Muscle of leg (tissue), 3 donors: ENCODE measurements at regions not wholly inside any gene's neighbourhood (a gene's known extent, or its start where the extent isn't known, plus 50 kb on each side); places are given as distances from the start of the nearest gene placed in this dataset.
"Not testable (repeated sequence)": the region's sequence is repeated elsewhere in the genome, so short reads cannot be mapped to it uniquely, and the experiment has no call there.

Experiments
- DNase-seq: peaks from one replicate; pipeline ENCODE4 v3.0.0; 2013
- H3K27ac ChIP-seq: one replicate; pipeline ENCODE4 v1.5.1; 2013; ENCODE audit warnings: mild to moderate bottlenecking, low read length, control low read depth
- H3K27me3 ChIP-seq: one replicate; pipeline ENCODE4 v1.6.1; 2013; ENCODE audit warnings: low read length; ENCODE audit not compliant: control insufficient read depth, insufficient read depth
- H3K36me3 ChIP-seq: one replicate; pipeline ENCODE4 v1.6.1; 2013; ENCODE audit warnings: low read length; ENCODE audit not compliant: control insufficient read depth, insufficient read depth
- H3K4me1 ChIP-seq: one replicate; pipeline ENCODE4 v1.6.1; 2013; ENCODE audit warnings: low read length; ENCODE audit not compliant: control insufficient read depth, insufficient read depth
- H3K4me3 ChIP-seq: one replicate; pipeline ENCODE4 v1.5.1; 2013; ENCODE audit warnings: low read length, control low read depth
- H3K9me3 ChIP-seq: replicated peaks from 2 replicates; pipeline ENCODE4 v1.6.1; 2013; ENCODE audit warnings: low read depth, low read length; ENCODE audit not compliant: control insufficient read depth
- WGBS: methylation state at CpG from one replicate; pipeline ENCODE4 v1.1.5; 2013; ENCODE audit warnings: missing lambda C conversion rate; ENCODE audit not compliant: insufficient coverage; 5-methylcytosine and 5-hydroxymethylcytosine counted together

DNA sequence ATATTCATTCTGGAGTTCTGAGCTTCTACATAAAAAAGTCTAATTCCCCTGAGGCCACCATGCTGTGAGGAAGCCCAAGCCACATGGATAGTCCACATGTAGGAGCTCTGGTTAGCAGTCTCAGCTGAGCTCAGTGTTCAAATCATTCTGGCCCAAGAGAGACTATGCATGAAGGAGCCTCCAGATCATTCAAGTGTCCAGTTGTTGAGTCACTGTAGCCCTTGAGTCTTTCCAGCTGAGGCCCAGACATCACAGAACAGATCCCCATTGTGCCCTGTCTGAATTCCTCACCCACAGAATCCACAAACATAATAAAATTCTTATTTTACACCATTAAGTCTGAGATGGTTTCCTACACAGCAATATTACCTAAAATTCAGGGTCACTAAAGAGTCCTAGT is 107.0 kb upstream of the NGF start:
- DNase-seq, result no peak
- no peak overlapping the region for H3K27ac ChIP-seq

DNA sequence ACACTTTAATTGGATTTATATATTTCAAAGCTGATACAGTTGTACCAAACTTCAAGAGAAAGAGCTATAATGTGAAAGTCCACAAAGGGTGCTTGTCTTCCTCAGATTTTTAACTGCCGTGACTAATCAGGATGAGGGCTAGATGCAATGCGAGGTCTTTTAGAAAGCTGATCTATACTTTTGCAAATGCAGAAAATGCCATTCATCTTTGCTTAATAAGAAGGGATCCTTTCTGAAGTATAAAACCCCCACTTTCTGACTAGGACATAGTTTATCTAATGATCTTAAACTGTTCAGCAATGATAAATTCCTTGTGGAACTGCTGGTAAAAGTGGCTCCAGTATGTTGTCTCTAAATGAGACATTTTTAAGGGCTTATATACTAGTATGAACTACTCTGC is 102.7 kb upstream of the NGF start:
- Histone ChIP-seq H3K4me3 (no peak overlapping the region), H3K36me3 (no peaks in the 10 kb centered on the region), H3K27ac (no peak overlapping the region), H3K4me1 (no peaks in the 10 kb centered on the region), H3K9me3 (no peaks in the 10 kb centered on the region), H3K27me3 (no peaks in the 10 kb centered on the region)
- 63% methylated on average over 2 of the region's 2 CpGs for WGBS
- no peak for DNase-seq

More for the DNA sequence above, 107.0 kb upstream of the NGF start:
- Histone ChIP-seq H3K4me3 (no peak overlapping the region), H3K36me3 (no peaks in the 10 kb centered on the region), H3K27me3 (no peaks in the 10 kb centered on the region), H3K4me1 (no peaks in the 10 kb centered on the region), H3K9me3 (no peaks in the 10 kb centered on the region)

GRCh38 chr1:115439520-115439919 is 101.5 kb upstream of the NGF start:
- not testable (repeated sequence) for DNase-seq, H3K36me3 ChIP-seq

DNA sequence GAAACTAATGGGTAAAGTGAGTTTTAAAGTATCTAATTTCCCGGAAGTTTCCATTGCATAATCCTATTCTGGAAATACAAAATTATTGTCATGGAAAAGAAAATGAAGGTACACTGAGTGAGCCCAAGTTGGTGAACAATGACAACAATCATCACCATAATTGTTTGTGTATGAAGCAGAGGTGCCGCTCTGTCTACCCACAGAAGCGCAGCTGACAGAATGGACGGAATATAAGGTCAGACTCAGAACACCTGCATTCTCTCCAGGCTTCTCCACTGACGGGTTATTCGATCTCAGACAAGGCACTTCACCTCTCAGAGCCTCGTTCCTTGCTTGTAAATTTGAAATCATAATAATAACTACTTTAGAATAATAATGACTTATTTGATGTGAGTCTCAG is 99.1 kb upstream of the NGF start:
- Histone ChIP-seq H3K4me3 (no peak overlapping the region), H3K9me3 (no peaks in the 10 kb centered on the region), H3K27me3 (no peaks in the 10 kb centered on the region), H3K36me3 (no peaks in the 10 kb centered on the region), H3K27ac (no peak overlapping the region), H3K4me1 (no peaks in the 10 kb centered on the region)
- no peak for DNase-seq
- no CpG with 5 or more reads among the region's 7 CpGs for WGBS

More at GRCh38 chr1:115439520-115439919, 101.5 kb upstream of the NGF start:
- H3K4me1 ChIP-seq, H3K27me3 ChIP-seq, H3K27ac ChIP-seq, H3K9me3 ChIP-seq, H3K4me3 ChIP-seq: not testable (repeated sequence)
- WGBS, result no CpG with 5 or more reads among the region's 3 CpGs

DNA sequence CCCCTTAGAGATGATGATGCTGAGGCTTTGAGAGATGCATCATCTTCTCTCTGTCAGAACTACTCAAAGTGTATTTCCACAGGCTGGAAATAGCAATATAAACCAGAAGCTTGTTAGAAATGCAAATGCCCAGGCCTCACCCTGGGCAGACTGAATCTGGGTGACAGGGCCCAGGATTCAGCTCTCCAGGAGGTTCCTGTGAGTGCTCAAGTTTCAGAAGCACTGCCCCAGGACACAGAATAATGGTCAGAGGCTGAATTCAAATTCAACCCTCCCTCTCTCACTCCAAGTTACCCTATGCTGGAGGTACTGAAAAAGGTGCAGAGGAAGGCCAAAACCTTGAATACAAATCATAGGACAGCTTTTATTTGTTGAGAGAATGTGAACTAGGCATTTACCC is 98.5 kb upstream of the NGF start:
- Histone ChIP-seq H3K27me3 (no peaks in the 10 kb centered on the region), H3K4me3 (no peak overlapping the region), H3K4me1 (no peaks in the 10 kb centered on the region), H3K36me3 (no peaks in the 10 kb centered on the region), H3K9me3 (no peaks in the 10 kb centered on the region), H3K27ac (no peak overlapping the region)
- no peak for DNase-seq

DNA sequence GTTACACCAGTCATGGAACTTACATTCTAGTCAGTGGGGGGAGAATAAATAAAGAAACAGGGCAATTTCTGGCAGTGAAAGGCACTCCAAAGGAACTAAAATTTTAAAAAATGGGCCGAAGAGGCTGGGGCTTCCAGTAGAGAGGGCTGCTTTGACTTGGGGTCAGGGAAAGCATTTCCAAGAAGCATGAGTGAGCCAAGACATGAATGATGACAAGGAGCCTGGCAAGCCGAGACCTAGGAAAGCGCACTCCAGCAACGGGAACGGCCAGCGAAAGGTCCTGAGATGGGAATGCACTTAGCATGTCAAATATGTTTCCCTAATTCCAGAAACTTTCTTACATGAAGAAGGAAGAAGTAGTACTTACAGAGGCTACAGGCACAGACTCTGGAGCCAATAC is 95.4 kb upstream of the NGF start:
- peak; percentile 35 for DNase-seq
- Histone ChIP-seq H3K27ac (no peak overlapping the region), H3K36me3 (no peaks in the 10 kb centered on the region), H3K27me3 (no peaks in the 10 kb centered on the region), H3K4me1 (no peaks in the 10 kb centered on the region), H3K9me3 (no peaks in the 10 kb centered on the region), H3K4me3 (no peak overlapping the region)
- WGBS, result 50% methylated on average over 1 of the region's 6 CpGs

DNA sequence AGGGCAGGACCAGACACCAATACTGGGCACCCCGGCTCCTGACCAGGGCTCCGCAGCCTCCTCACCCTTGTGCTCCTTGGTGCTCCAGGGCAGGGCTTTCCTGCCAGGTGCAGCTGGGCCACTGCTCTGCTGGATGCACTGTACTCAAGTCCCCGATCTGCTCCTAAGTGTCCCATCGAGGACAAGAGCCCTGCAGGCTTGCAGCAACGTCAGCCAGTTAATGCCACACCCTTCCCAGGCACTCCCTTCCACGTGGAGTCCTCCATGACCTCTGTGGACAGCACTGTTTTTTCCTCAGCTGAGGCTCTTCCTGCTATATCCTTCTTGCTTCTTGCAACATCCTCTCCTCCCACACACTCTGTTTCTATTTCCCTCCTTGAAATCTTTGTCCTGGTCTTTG is 94.0 kb upstream of the NGF start:
- DNase-seq, result no peak
- no peaks in the 10 kb centered on the region for H3K9me3 ChIP-seq
- WGBS, result 55% methylated on average over 6 of the region's 6 CpGs
- no peak overlapping the region for H3K27ac ChIP-seq
- no peaks in the 10 kb centered on the region for H3K36me3 ChIP-seq
- no peak overlapping the region for H3K4me3 ChIP-seq
- H3K4me1 ChIP-seq, result no peaks in the 10 kb centered on the region
- no peaks in the 10 kb centered on the region for H3K27me3 ChIP-seq

GRCh38 chr1:115430441-115431158 is 92.6 kb upstream of the NGF start:
- 76% methylated on average over 5 of the region's 7 CpGs for WGBS
- H3K4me1 ChIP-seq, result peaks cover 3% of the 10 kb centered on the region
- no peak overlapping the region for H3K27ac ChIP-seq
- H3K9me3 ChIP-seq, result no peaks in the 10 kb centered on the region
- H3K4me3 ChIP-seq, result no peak overlapping the region
- H3K27me3 ChIP-seq, result no peaks in the 10 kb centered on the region
- H3K36me3 ChIP-seq, result no peaks in the 10 kb centered on the region
- no peak for DNase-seq

- Histone ChIP-seq H3K27me3 (no peaks in the 10 kb centered on the region), H3K4me1 (peaks cover 3% of the 10 kb centered on the region), H3K36me3 (no peaks in the 10 kb centered on the region), H3K9me3 (no peaks in the 10 kb centered on the region), H3K27ac (no peak overlapping the region), H3K4me3 (no peak overlapping the region)
- no peak for DNase-seq
- WGBS, result 45% methylated on average over 2 of the region's 2 CpGs
These were observed 91.8 kb upstream of the NGF start for GRCh38 chr1:115429884-115430283.

DNA sequence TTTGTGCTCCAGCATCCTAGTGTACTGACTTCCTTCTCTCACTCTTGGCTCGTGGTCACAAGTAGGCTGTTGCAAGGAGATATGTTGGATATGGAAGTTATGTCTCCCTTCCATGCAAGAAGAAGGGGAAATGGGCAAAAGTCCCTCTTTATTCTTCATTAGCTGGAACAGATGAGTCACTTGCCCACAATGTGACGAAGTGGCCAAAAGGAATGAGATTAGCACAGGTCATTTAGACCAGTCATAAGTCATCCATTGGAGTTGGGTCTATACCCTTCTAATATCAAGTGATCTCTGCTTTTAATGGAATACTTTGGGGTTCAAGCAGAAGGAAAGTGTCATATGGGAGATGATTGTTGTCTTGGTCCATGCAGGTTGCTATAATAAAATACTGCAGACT is 91.2 kb upstream of the NGF start:
- no peaks in the 10 kb centered on the region for H3K36me3 ChIP-seq
- H3K27ac ChIP-seq, result no peak overlapping the region
- no peaks in the 10 kb centered on the region for H3K27me3 ChIP-seq
- H3K9me3 ChIP-seq, result no peaks in the 10 kb centered on the region
- no peak overlapping the region for H3K4me3 ChIP-seq
- peaks cover 3% of the 10 kb centered on the region for H3K4me1 ChIP-seq
- no peak for DNase-seq
- WGBS, result 80% methylated on average over 1 of the region's 2 CpGs

GRCh38 chr1:115428676-115429075 is 90.6 kb upstream of the NGF start:
- H3K9me3 ChIP-seq, result no peaks in the 10 kb centered on the region
- H3K36me3 ChIP-seq, result no peaks in the 10 kb centered on the region
- no peaks in the 10 kb centered on the region for H3K27me3 ChIP-seq
- no peak overlapping the region for H3K4me3 ChIP-seq
- no peak overlapping the region for H3K27ac ChIP-seq
- peaks cover 3% of the 10 kb centered on the region for H3K4me1 ChIP-seq
- WGBS, result no CpG with 5 or more reads among the region's 1 CpG
- DNase-seq, result no peak
